ACC112 (cell line): ENCODE measurements at regions not wholly inside any gene's neighbourhood (a gene's known extent, or its start where the extent isn't known, plus 50 kb on each side); places are given as distances from the start of the nearest gene placed in this dataset.

ENCODE experiments used
- H2AFZ ChIP-seq: fragments of 200-600 bp; sonication (generic); one replicate; pipeline ENCODE4 v1.6.0; 2017; ENCODE audit warnings: antibody characterized with exemption, low read length; ENCODE audit not compliant: unreplicated experiment
- H3K27ac ChIP-seq: fragments of 200-600 bp; sonication (generic); 2 replicates; pipeline ENCODE4 v1.5.1; 2014; ENCODE audit warnings: low read depth, mild to moderate bottlenecking, antibody characterized with exemption, low read length, moderate library complexity
- H3K27me3 ChIP-seq: fragments of 200-600 bp; sonication (generic); 2 replicates; pipeline ENCODE4 v1.6.1; 2014; ENCODE audit warnings: mild to moderate bottlenecking, antibody characterized with exemption, low read length, moderate library complexity, mixed read lengths; ENCODE audit not compliant: insufficient read depth
- H3K36me3 ChIP-seq: fragments of 200-600 bp; sonication (generic); 2 replicates; pipeline ENCODE4 v1.6.1; 2016; ENCODE audit warnings: mild to moderate bottlenecking, antibody characterized with exemption, low read length, moderate library complexity, mixed read lengths; ENCODE audit not compliant: insufficient read depth
- H3K4me1 ChIP-seq: fragments of 200-600 bp; sonication (generic); one replicate; pipeline ENCODE4 v1.6.1; 2016; ENCODE audit warnings: low read length, mixed read lengths; ENCODE audit not compliant: insufficient read depth, unreplicated experiment, control insufficient read depth
- H3K4me3 ChIP-seq: fragments of 200-600 bp; sonication (generic); 2 replicates; pipeline ENCODE4 v1.5.1; 2014; ENCODE audit warnings: mild to moderate bottlenecking, low read depth, low read length
- H3K79me2 ChIP-seq: fragments of 200-600 bp; sonication (generic); one replicate; pipeline ENCODE4 v1.6.0; 2016; ENCODE audit warnings: low read length; ENCODE audit not compliant: control insufficient read depth, unreplicated experiment, insufficient read depth

- Histone ChIP-seq H3K27me3 (peaks cover 13% of the 10 kb centered on the region; the same call in 1 of the 2 replicates), H3K4me1 (no peaks in the 10 kb centered on the region), H3K4me3 (no peak overlapping the region), H3K27ac (no peak overlapping the region), H2AFZ (no peak overlapping the region), H3K79me2 (no peaks in the 10 kb centered on the region), H3K36me3 (no peaks in the 10 kb centered on the region)
Measured at GRCh38 chr12:42670719-42671118, 81.2 kb upstream of the PRICKLE1 start.

- Histone ChIP-seq H3K27ac (no peak overlapping the region), H3K79me2 (no peaks in the 10 kb centered on the region), H2AFZ (no peak overlapping the region), H3K4me3 (no peak overlapping the region), H3K27me3 (peaks cover 13% of the 10 kb centered on the region; the same call in 1 of the 2 replicates), H3K4me1 (no peaks in the 10 kb centered on the region), H3K36me3 (no peaks in the 10 kb centered on the region)
Measured at GRCh38 chr12:42669553-42669952, 80.0 kb upstream of the PRICKLE1 start.

GRCh38 chr12:42666671-42667243 is 77.2 kb upstream of the PRICKLE1 start:
- Histone ChIP-seq H3K36me3 (no peaks in the 10 kb centered on the region), H3K27ac (no peak overlapping the region), H3K27me3 (peaks cover 13% of the 10 kb centered on the region; the same call in 1 of the 2 replicates), H3K4me3 (no peak overlapping the region), H3K4me1 (no peaks in the 10 kb centered on the region), H2AFZ (no peak overlapping the region), H3K79me2 (no peaks in the 10 kb centered on the region)

DNA sequence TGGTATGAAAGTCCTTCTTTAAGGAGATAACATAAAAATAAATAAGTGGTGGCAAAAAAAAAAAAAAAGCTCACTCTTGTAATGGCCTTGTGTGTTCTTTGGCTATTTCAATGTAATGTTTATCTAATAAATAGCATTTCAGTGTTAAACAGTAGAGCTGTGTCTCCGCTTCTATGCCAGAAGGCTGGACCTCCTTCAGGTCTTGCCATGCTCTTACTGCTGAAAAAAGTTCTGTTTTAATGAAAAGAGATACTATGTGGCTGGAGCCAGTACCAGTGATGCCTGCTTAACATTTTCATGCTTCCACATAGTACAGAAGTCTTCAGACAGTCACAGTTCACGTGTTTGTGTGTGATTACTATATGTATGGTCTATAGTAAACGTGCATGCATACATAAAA is 74.1 kb upstream of the PRICKLE1 start:
- H3K79me2 ChIP-seq: no peaks in the 10 kb centered on the region
- H3K27ac ChIP-seq: no peak overlapping the region
- no peak overlapping the region for H2AFZ ChIP-seq
- no peak overlapping the region for H3K4me3 ChIP-seq
- peaks cover 10% of the 10 kb centered on the region; the same call in 1 of the 2 replicates for H3K27me3 ChIP-seq
- no peaks in the 10 kb centered on the region for H3K36me3 ChIP-seq
- H3K4me1 ChIP-seq: no peaks in the 10 kb centered on the region

GRCh38 chr12:42660968-42661937 is 71.7 kb upstream of the PRICKLE1 start:
- no peaks in the 10 kb centered on the region; the same call in 1 of the 2 replicates for H3K27me3 ChIP-seq
- no peaks in the 10 kb centered on the region for H3K4me1 ChIP-seq
- no peaks in the 10 kb centered on the region for H3K79me2 ChIP-seq
- H3K27ac ChIP-seq: no peak overlapping the region
- H3K4me3 ChIP-seq: no peak overlapping the region
- H2AFZ ChIP-seq: no peak overlapping the region
- no peaks in the 10 kb centered on the region for H3K36me3 ChIP-seq

DNA sequence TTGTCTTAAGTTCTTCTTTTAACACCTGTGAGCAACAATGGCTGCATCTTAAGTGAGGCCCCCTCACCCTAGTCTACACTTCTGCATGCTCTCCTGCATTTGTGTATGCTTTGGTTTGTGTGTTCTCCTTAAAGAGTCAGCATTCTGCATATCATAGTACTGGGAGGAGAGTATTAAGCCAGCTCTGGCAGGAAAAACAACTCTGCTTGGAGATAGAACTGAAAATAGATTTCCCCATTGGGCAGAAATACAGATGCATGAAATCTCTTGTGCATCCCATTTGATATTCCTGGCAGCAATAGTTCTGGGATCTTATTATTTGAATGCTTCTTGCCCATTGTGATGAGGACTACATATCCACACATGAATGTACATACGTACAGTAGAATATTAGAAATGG is 70.6 kb upstream of the PRICKLE1 start:
- Histone ChIP-seq H3K79me2 (no peaks in the 10 kb centered on the region), H3K36me3 (no peaks in the 10 kb centered on the region), H2AFZ (no peak overlapping the region), H3K27ac (no peak overlapping the region), H3K4me3 (no peak overlapping the region), H3K4me1 (no peaks in the 10 kb centered on the region), H3K27me3 (no peaks in the 10 kb centered on the region)

DNA sequence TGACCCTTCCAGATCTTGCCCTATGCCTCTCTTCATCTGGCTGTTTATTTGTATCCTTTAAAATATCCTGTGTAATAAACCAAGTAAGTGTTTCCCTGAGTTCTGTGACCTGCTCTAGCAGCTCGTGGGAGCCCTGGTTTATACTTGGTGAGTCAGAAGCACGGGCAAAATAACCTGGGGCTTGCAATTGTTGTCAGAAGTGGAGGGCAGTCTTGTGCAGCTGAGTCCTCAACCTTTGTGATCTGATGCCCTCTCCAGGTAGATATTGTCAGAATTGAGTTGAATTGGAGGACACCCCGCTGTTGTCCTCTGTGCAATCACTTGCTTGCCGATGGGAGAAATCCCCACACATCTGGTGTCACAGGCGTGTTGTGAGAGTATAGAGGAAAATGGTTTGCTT is 62.5 kb upstream of the PRICKLE1 start:
- no peak overlapping the region for H3K4me3 ChIP-seq
- H3K27me3 ChIP-seq: peaks cover 10% of the 10 kb centered on the region; the same call in 1 of the 2 replicates
- no peaks in the 10 kb centered on the region for H3K36me3 ChIP-seq
- no peak overlapping the region for H2AFZ ChIP-seq
- no peaks in the 10 kb centered on the region for H3K4me1 ChIP-seq
- H3K27ac ChIP-seq: no peak overlapping the region
- no peaks in the 10 kb centered on the region for H3K79me2 ChIP-seq

DNA sequence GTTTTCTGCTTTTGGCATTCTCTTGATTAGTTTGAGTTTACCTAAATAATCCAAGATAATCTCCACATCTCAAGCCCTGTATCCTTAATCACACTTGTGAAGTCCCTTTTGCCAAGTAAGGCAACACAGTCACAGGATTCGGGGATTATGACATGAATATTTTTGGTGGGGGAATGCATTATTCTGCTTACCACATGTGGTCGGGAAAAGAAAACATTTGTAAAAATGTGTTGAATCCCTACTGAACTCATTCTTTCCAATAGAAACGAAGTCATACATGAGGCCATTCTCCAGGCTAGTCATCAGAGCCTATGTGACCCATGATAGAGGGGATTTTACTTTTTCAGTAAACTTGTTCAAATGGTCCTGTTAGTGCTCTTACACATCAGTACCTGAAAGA is 58.5 kb upstream of the PRICKLE1 start:
- H2AFZ ChIP-seq: no peak overlapping the region
- no peaks in the 10 kb centered on the region for H3K4me1 ChIP-seq
- H3K36me3 ChIP-seq: no peaks in the 10 kb centered on the region
- peaks cover 14% of the 10 kb centered on the region; the same call in 1 of the 2 replicates for H3K27me3 ChIP-seq
- H3K4me3 ChIP-seq: no peak overlapping the region
- no peaks in the 10 kb centered on the region for H3K79me2 ChIP-seq
- no peak overlapping the region for H3K27ac ChIP-seq

- peaks cover 10% of the 10 kb centered on the region; the same call in 1 of the 2 replicates for H3K27me3 ChIP-seq
- no peaks in the 10 kb centered on the region for H3K79me2 ChIP-seq
- no peak overlapping the region for H3K27ac ChIP-seq
- no peak overlapping the region for H3K4me3 ChIP-seq
- no peaks in the 10 kb centered on the region for H3K36me3 ChIP-seq
- H3K4me1 ChIP-seq: no peaks in the 10 kb centered on the region
- H2AFZ ChIP-seq: no peak overlapping the region
Measured at GRCh38 chr12:42643881-42644579, 54.5 kb upstream of the PRICKLE1 start.

GRCh38 chr12:42641221-42641885 is 51.8 kb upstream of the PRICKLE1 start:
- no peaks in the 10 kb centered on the region for H3K27me3 ChIP-seq
- no peaks in the 10 kb centered on the region for H3K36me3 ChIP-seq
- H3K79me2 ChIP-seq: no peaks in the 10 kb centered on the region
- no peak overlapping the region for H3K27ac ChIP-seq
- H3K4me1 ChIP-seq: no peaks in the 10 kb centered on the region
- no peak overlapping the region for H2AFZ ChIP-seq
- no peak overlapping the region for H3K4me3 ChIP-seq
